H1 (cell line): ENCODE measurements at regions not wholly inside any gene's neighbourhood (a gene's known extent, or its start where the extent isn't known, plus 50 kb on each side); places are given as distances from the start of the nearest gene placed in this dataset.

ENCODE experiments used
- CREB1 ChIP-seq: IDR thresholded peaks from 2 replicates; pipeline ENCODE4 v1.6.1; 2012; ENCODE audit warnings: inconsistent platforms
- FOSL1 ChIP-seq: IDR thresholded peaks from 2 replicates; pipeline ENCODE4 v1.6.1; 2011; ENCODE audit warnings: mild to moderate bottlenecking, low read depth, low read length, moderate library complexity; ENCODE audit not compliant: insufficient read depth
- SP2 ChIP-seq: IDR thresholded peaks from 2 replicates; pipeline ENCODE4 v1.6.1; 2012; ENCODE audit warnings: mild to moderate bottlenecking, low read length, inconsistent platforms
- SRF ChIP-seq: IDR thresholded peaks from 2 replicates; pipeline ENCODE4 v1.6.1; 2011; ENCODE audit warnings: mild to moderate bottlenecking, low read depth, low read length, moderate library complexity
- TAF7 ChIP-seq: optimal IDR thresholded peaks from 2 replicates; pipeline ENCODE3; 2011; ENCODE audit warnings: low read depth, mild to moderate bottlenecking, inconsistent platforms, low read length, moderate library complexity, borderline replicate concordance
- YY1 ChIP-seq: IDR thresholded peaks from 2 replicates; pipeline ENCODE4 v1.6.1; 2011; ENCODE audit warnings: low read depth, mild to moderate bottlenecking, low read length
- ZNF274 ChIP-seq: IDR thresholded peaks from 2 replicates; pipeline ENCODE4 v1.7.0; 2012; ENCODE audit warnings: low read length, borderline replicate concordance; ENCODE audit errors: extremely low read depth
- TF ChIP-seq, protein P1 (sequence below), 3 experiments: IDR thresholded peaks; 1 replicate in 2 of 3; 2 replicates in 1 of 3; pipeline versions ENCODE4 v1.5.1 to v1.6.1; 2011; ENCODE audit warnings: low read length in 3 of 3, mild to moderate bottlenecking in 3 of 3, inconsistent platforms in 2 of 3, low read depth in 1 of 3, moderate library complexity in 1 of 3; ENCODE audit not compliant: insufficient read depth in 1 of 3; ENCODE audit errors: control extremely low read depth in 1 of 3

GRCh38 chr1:228850141-228851100 lies 115.1 kb downstream of the RHOU start (continued):
- TF ChIP-seq, protein P1, sequence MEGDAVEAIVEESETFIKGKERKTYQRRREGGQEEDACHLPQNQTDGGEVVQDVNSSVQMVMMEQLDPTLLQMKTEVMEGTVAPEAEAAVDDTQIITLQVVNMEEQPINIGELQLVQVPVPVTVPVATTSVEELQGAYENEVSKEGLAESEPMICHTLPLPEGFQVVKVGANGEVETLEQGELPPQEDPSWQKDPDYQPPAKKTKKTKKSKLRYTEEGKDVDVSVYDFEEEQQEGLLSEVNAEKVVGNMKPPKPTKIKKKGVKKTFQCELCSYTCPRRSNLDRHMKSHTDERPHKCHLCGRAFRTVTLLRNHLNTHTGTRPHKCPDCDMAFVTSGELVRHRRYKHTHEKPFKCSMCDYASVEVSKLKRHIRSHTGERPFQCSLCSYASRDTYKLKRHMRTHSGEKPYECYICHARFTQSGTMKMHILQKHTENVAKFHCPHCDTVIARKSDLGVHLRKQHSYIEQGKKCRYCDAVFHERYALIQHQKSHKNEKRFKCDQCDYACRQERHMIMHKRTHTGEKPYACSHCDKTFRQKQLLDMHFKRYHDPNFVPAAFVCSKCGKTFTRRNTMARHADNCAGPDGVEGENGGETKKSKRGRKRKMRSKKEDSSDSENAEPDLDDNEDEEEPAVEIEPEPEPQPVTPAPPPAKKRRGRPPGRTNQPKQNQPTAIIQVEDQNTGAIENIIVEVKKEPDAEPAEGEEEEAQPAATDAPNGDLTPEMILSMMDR (IDR thresholded peaks at IDR 0.05; ENCODE audit: control extremely low read depth in 1 of 3, insufficient read depth in 1 of 3, low read depth in 1 of 3, low read length in 3 of 3) = no peak
- TF ChIP-seq SRF = no peak
- TF ChIP-seq ZNF274 = no peak
- no peak for TF ChIP-seq CREB1
- TF ChIP-seq YY1 = no peak
- no peak for TF ChIP-seq FOSL1
- TF ChIP-seq TAF7 = no peak
- no peak for TF ChIP-seq SP2
- TF ChIP-seq, all 59 proteins: peak for 0
